ENCODE measurements at regions not wholly inside any gene's neighbourhood (a gene's known extent, or its start where the extent isn't known, plus 50 kb on each side); places are given as distances from the start of the nearest gene placed in this dataset.
"Not testable (repeated sequence)": the region's sequence is repeated elsewhere in the genome, so short reads cannot be mapped to it uniquely, and the experiment has no call there.

DNA sequence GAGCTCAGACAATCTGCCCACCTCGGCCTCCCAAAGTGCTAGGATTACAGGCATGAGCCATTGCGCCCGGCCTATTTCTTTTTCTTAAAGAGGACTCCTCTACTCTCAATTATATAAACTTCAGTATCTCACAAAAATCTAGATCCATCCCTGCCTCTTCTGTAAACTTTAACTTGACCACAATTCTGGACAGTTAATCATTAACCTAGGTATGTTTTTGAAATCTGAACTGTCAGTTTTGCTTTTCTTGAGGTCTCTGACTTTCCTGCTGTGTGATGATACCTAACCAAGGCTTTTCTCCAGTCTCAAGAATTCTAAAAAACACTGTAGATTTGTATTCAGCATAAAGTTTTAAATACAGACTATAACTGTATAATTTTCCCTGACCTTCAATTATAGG is 388.2 kb upstream of the SYNCRIP start:
- no peak for FAIRE-seq

DNA sequence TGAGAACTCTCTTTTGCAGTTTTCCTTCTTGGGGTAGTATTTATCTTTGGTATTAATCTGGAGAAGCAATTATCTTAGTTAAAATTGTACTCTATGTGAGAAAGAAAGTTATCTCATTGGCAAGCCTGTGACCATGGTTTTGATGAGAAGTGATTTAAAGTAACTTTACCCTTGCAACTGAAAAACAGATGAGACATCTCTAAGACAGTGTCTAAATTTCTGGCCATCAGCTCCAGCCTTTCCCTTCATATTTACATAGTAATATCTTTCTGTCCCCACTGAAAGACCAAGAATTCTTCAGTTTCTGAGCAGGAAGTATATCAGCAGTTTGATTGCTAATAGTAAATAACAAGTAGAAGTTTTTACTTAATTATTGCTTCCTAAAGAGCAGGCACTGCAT is 386.1 kb upstream of the SYNCRIP start:
- FAIRE-seq: no peak

DNA sequence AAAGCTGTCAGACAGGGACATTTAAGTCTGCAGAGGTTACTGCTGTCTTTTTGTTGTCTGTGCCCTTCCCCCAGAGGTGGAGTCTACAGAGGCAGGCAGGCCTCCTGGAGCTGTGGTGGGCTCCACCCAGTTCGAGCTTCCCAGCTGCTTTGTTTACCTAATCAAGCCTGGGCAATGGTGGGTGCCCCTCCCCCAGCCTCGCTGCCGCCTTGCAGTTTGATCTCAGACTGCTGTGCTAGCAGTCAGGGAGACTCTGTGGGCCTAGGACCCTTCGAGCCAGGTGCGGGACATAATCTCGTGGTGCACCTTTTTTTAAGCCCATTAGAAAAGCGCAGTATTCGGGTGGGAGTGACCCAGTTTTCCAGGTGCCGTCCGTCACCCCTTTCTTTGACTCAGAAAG is 384.2 kb upstream of the SYNCRIP start:
- not testable (repeated sequence) for FAIRE-seq

GRCh38 chr6:86017236-86017635 is 374.6 kb upstream of the SYNCRIP start:
- FAIRE-seq: no peak

DNA sequence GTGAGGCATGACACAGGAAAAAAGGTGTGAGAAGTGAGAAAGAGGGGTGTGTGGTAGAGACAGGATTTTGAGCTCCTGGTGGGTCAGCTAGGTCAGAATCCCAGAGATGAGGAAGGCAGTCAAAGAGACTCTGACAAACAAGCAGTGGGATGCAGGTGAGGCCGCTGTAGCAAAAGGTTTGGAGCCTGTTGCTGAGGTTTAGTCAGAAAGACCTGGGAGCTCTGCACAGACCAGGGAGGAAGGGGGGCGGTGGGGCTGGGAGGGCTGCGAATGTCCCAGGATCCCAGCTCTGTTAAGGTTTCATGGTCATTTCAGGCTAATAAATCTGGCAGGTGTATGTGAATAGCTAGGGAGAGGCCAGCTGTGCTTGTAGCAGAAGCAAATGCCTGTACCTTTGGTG is 373.9 kb upstream of the SYNCRIP start:
- FAIRE-seq: no peak

- no peak for FAIRE-seq
Measured at GRCh38 chr6:86016077-86016476, 373.4 kb upstream of the SYNCRIP start.

DNA sequence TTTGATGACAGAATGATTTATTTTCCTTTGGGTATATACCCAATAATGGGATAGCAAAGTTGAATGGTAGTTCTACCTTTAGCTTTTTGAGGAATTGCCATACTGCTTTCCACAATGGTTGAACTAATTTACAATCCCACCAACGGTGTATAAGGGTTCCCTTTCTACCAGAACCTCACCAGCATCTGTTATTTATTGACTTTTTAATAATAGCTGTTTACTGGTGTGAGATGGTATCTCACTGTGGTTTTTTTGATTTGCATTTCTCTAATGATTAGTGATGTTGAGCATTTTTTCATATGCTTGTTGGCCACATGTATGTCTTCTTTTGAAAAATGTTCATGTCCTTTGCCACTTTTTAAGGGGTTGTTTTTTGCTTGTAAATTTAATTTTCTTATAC is 370.3 kb upstream of the SYNCRIP start:
- FAIRE-seq: not testable (repeated sequence)

DNA sequence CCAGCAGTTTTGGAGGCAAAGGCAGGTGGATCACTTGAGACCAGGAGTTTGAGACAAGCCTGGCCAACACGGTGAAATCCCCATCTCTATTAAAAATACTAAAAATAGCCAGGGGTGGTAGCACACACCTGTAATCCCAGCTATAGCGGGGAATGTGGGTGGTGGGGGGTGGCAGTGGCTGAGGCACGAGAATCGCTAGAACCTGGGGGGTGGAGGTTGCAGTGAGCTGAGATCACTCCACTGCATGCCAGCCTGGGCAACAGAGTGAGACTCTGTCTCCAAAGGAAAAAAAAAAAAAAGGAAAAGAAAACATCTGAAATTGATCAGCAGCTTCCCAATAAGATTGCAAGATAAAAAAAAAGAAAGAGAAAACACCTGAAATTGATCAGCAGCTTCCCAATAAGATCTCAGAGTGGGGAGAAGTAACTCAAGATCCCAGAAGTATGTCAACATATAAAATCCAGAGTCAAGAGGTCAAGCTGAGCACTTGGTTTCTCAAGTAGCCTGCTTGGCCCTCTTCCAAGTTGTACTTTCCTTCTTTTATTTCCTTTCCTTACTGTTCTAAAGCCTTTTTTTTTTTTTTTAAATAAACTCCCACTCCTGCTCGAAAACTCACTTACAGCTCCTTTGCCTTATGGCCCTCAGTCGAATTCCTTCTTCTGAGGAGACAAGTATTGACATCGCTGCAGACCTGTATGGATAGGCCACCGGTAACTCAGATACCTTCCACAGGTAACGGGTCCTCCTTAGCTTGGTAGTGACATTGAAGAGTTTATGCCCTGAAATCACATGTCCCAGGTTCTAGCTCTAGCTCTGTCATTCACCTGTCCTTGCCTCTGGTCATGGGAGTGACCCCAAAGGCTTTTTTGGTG is 368.5 kb upstream of the SYNCRIP start:
- FAIRE-seq: no peak

DNA sequence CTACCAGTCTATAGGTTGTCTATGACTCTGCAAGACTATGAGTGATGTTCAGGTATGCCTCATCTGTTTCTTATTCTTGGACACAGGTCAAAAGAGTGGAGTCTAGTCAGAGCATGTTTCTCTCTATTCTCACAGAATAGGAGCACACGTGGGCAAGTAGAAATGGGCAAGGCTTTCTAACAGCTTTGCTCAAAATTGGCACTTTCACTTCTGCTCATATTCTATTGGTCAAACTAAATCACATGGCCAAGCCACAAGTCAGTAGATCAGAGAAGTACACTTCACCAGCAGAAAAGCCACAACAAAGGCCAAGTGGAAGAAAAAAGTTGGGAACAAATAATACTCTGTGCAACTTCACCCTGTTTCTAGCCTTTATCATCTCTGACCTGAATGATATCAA is 354.5 kb upstream of the SYNCRIP start:
- FAIRE-seq: no peak

DNA sequence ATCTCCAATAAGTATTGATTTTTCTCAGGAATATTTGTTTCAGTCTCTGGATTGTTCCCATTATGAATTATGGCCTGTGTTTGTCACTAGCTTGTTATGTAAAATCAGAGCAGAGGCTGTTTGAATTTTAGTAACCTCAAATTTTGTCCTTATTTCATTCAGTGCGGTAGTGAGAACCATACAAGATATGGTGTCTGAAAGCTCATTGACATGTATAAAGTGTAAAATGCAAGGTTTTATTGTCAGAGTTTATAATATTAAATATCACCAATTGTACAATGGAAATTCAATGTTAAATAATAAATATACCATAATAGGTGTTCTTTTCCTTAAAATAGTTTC is 353.3 kb upstream of the SYNCRIP start:
- no peak for FAIRE-seq

- FAIRE-seq: no peak
Measured at GRCh38 chr6:85995339-85996033, 352.8 kb upstream of the SYNCRIP start.

- no peak for FAIRE-seq
Measured at GRCh38 chr6:85986681-85987080, 344.0 kb upstream of the SYNCRIP start.

GRCh38 chr6:85983032-85983659 is 340.5 kb upstream of the SYNCRIP start:
- FAIRE-seq: no peak

DNA sequence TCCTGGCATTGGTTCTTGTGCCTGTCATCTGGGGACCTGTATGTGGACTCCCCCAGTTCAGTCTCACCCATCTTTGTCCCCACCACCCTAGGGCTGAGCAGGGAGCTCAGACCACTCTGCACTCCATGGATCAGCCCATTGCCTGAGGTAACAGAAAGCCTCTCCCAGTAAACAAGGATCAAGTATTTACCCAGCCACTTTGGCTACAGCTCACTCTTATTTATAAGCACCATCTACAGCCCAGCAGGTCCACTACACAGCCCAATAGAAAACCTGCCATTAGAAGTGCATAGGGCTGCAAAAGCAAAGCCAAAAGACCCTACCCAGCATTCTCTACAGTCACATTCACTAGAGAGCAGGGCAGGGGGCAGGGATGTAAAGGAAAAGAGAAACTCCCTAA is 335.0 kb upstream of the SYNCRIP start:
- FAIRE-seq: no peak

DNA sequence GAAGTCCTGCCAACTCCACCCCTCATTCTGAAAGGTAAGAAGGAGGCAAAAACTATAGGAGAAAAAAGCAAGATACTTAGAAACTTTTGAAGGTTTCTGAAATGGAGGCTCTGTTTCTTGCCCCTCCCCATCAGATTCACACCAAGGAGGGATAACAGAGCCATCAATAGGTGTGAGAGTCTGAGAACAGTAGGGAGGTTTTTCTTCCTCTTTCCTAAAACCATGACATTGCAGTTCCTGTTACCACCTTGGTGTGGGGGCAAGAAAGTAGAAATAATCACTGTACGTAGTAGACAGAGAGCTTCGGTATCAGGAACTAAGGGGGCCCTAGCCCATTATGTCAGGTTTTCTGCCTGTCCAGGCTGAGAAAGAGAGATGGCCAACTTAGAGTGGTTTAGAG is 333.3 kb upstream of the SYNCRIP start:
- no peak for FAIRE-seq

GRCh38 chr6:85971238-85971637 is 328.6 kb upstream of the SYNCRIP start:
- no peak for FAIRE-seq

DNA sequence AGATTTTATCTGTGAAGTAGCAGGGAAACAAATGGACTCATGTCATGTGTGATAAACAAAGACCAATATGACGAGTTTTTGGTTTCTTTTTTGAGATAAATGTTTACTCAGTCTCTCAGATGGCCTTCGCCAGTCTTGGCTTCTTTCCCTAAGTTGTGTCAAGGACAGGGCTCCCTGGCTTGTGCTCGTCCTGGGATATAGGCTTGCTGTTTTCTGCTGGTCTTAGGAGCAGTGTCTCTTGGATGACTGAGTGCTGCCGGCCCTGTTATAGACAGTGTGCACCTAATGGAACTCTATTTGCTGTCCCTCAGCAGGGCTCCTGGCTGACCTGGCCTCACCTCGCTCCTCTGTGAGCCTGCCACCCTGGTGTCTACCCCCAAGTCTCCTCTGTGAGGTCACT is 324.1 kb upstream of the SYNCRIP start:
- no peak for FAIRE-seq

- no peak for FAIRE-seq
Measured at GRCh38 chr6:85961746-85962145, 319.1 kb upstream of the SYNCRIP start.

DNA sequence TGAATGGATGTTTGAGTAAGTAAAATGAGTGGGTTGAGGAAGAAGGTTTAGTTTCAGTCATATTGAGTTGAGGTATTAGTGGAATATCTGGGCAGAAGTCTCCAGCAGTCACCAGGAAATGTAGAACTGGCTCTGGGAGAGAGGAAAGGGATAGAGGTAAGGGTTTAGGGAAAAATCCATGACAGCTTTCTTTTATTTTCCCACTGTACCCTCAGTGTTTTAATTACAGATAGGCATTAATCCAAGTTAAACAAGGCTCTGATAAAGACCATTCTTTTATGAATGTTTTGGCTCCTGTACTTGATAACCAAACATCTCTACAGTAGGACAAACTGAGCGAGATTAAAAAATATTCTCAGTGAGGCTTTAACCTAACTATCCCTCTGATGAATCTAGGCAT is 318.4 kb upstream of the SYNCRIP start:
- no peak for FAIRE-seq

- FAIRE-seq: no peak
Measured at GRCh38 chr6:85948481-85948880, 305.8 kb upstream of the SYNCRIP start.

DNA sequence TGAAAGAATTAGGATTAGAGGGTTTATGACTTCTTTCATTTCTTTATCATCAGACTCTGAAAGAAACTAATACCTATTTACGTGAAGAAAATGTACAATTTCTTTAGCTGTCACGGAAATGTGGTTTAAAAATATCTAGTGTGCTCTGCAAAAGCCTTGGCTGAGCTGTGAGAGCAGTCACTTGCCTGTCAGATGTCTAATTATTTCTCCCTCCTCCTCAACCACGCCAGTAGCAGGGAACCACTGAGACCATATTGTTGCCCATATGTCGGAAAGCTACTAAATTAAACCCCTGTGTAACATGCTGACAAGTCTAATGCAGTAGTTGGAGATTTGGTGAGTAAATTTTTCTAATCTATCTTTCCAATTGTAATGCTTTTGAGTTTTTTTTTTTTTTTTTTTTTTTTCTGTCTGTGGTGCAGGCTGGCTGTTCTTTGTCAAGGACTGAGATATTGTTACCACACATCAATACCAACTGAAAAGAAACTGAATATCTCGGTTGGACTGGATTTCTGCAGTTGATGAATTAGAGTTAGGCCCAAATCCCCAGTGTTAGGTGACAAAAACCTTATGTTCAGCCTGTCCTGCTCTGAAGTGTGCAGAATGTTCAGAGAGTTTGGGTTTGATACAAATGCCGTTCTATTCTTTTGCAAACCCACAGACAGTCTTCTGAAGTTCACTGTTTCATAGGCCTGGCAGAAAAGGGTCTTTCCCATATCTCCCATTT is 302.9 kb upstream of the SYNCRIP start:
- no peak for FAIRE-seq

- no peak for FAIRE-seq
Measured at GRCh38 chr6:85944776-85945175, 302.1 kb upstream of the SYNCRIP start.

DNA sequence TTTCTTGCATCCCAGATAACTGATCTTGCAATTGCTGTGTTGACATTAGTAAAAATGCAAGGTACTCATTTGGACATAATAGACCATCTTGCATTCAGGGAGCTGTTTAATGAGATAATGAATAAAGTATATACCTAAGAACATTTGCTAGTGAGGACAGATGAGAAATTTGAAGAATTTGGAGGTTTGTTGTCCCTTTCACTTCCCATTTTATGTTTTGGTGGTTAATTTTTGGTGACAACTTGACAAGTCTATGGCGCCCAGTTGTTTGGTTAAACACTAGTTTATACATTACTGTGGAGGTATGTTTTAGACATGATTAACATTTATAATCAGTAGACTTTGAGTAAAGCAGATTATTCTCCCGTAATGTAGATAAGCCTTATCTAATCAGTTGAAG is 300.2 kb upstream of the SYNCRIP start:
- FAIRE-seq: no peak

Data from islet of Langerhans (tissue), 1 donor.